NCI-H1092 (cell line): ENCODE measurements at regions not wholly inside any gene's neighbourhood (a gene's known extent, or its start where the extent isn't known, plus 50 kb on each side); places are given as distances from the start of the nearest gene placed in this dataset.

Experiments
- DNase-seq: peaks from one replicate; lab custom pipeline; 2025; lab: John Stamatoyannopoulos, UW

GRCh38 chr15:70473581-70474370, 289.6 kb downstream of the UACA start:
- no peak for DNase-seq

GRCh38 chr15:70471517-70471916, 291.8 kb downstream of the UACA start:
- DNase-seq = no peak

GRCh38 chr15:70470556-70471191, 292.7 kb downstream of the UACA start:
- no peak for DNase-seq

GRCh38 chr15:70469651-70470555, 293.5 kb downstream of the UACA start:
- no peak for DNase-seq

- DNase-seq = no peak
Measured at GRCh38 chr15:70469182-70469581, 294.2 kb downstream of the UACA start.

GRCh38 chr15:70466895-70467529, 296.3 kb downstream of the UACA start:
- DNase-seq = peak; percentile 40

GRCh38 chr15:70466305-70466704, 297.1 kb downstream of the UACA start:
- DNase-seq = no peak

- no peak for DNase-seq
Measured at GRCh38 chr15:70465812-70466211, 297.5 kb downstream of the UACA start.

GRCh38 chr15:70463453-70463834, 299.9 kb downstream of the UACA start:
- DNase-seq = no peak

GRCh38 chr15:70461992-70462391, 301.4 kb downstream of the UACA start:
- no peak for DNase-seq

GRCh38 chr15:70461017-70461416, 302.3 kb downstream of the UACA start:
- DNase-seq = no peak

GRCh38 chr15:70459312-70459711, 304.0 kb downstream of the UACA start:
- no peak for DNase-seq

- DNase-seq = no peak
Measured at GRCh38 chr15:70453766-70454165, 309.6 kb downstream of the UACA start.

GRCh38 chr15:70453238-70453637, 310.1 kb downstream of the UACA start:
- DNase-seq = no peak

GRCh38 chr15:70451821-70452653, 311.3 kb downstream of the UACA start:
- no peak for DNase-seq

GRCh38 chr15:70450142-70450443, 313.3 kb downstream of the UACA start:
- DNase-seq = no peak

- DNase-seq = no peak
Measured at GRCh38 chr15:70449311-70450141, 313.8 kb downstream of the UACA start.

- no peak for DNase-seq
Measured at GRCh38 chr15:70447928-70448698, 315.2 kb downstream of the UACA start.

GRCh38 chr15:70447521-70447920, 315.8 kb downstream of the UACA start:
- DNase-seq = no peak

- DNase-seq = no peak
Measured at GRCh38 chr15:70447081-70447480, 316.3 kb downstream of the UACA start.
